ENCODE measurements at regions not wholly inside any gene's neighbourhood (a gene's known extent, or its start where the extent isn't known, plus 50 kb on each side); places are given as distances from the start of the nearest gene placed in this dataset.
"Not testable (repeated sequence)": the region's sequence is repeated elsewhere in the genome, so short reads cannot be mapped to it uniquely, and the experiment has no call there.

- TF ChIP-seq POLR2A (IDR thresholded peaks at IDR 0.05; ENCODE audit: borderline replicate concordance, extremely low read depth, insufficient read depth, insufficient read length); CTCF (IDR thresholded peaks at IDR 0.05 in 2 of 3, conservative IDR thresholded peaks at IDR 0.05 in 1 of 3; ENCODE audit: borderline replicate concordance in 1 of 3, insufficient read depth in 1 of 3, low read depth in 2 of 3, low read length in 2 of 3); CBX3 (IDR thresholded peaks at IDR 0.05; ENCODE audit: low read depth); POLR2AphosphoS5 (IDR thresholded peaks at IDR 0.05; ENCODE audit: low read depth, low read length); EZH2phosphoT487 (IDR thresholded peaks at IDR 0.05; ENCODE audit: borderline replicate concordance); EZH2 (IDR thresholded peaks at IDR 0.05); ZNF274 (IDR thresholded peaks at IDR 0.05; ENCODE audit: low read depth, low read length); MAX (IDR thresholded peaks at IDR 0.05); SP1 (IDR thresholded peaks at IDR 0.05; ENCODE audit: low read depth): not testable (repeated sequence)
These were observed 161.3 kb upstream of the MSX2 start for GRCh38 chr5:174563040-174563439.

Measured in HCT116 (cell line).